ENCODE measurements at regions not wholly inside any gene's neighbourhood (a gene's known extent, or its start where the extent isn't known, plus 50 kb on each side); places are given as distances from the start of the nearest gene placed in this dataset.

- Histone ChIP-seq H3F3A (replicated peaks; ENCODE audit: insufficient read depth) (peaks cover 9% of the 10 kb centered on the region), H3K9me3 (no peaks in the 10 kb centered on the region), H3K4me1 (ENCODE audit: control insufficient read depth in 1 of 2, insufficient read depth in 2 of 2, low read depth in 1 of 2, low read length in 1 of 2) (peaks cover 6 to 12% of the 10 kb centered on the region in 2 experiments), H2AFZ (ENCODE audit: low read depth) (no peak overlapping the region), H3K79me2 (ENCODE audit: insufficient read depth) (no peaks in the 10 kb centered on the region), H3K4me3 (ENCODE audit: low read depth in 2 of 2, low read length in 1 of 2) (no peak overlapping the region), H3K9ac (no peak overlapping the region), H3K27ac (ENCODE audit: low read depth in 2 of 2, low read length in 1 of 2) (no peak overlapping the region), H4K20me1 (ENCODE audit: insufficient read depth) (no peaks in the 10 kb centered on the region), H3K9me2 (no peaks in the 10 kb centered on the region), H3K4me2 (no peak overlapping the region), H3K36me3 (replicated peaks in 1 of 2; ENCODE audit: control insufficient read depth in 1 of 2, insufficient read depth in 2 of 2, low read length in 1 of 2) (no peaks in the 10 kb centered on the region), H3K27me3 (ENCODE audit: insufficient read depth) (no peaks in the 10 kb centered on the region)
- CTCF ChIA-PET, result interaction anchor here (0.6 to 1.3 kb wide), 4 partner anchors 11 to 152 kb away, joined by 3 to 5 read pairs (median 4); no protein-coding TSS in a partner anchor
- POLR2A ChIA-PET, result interaction anchor here (0.6 kb wide), 1 partner anchor 381 kb away, joined by 3 read pairs; no protein-coding TSS in a partner anchor
- DNase-seq, result no peak
- 86% methylated on average over 1 of the region's 1 CpG for WGBS (ENCODE audit: low lambda C conversion rate)
- TF ChIP-seq EP300 (IDR thresholded peaks at IDR 0.05; ENCODE audit: borderline replicate concordance in 1 of 2, low read depth in 1 of 2, low read length in 1 of 2) (peak in 1 of 2 experiments; percentile 37; a peak in 1 of 4 replicates), JUND (IDR thresholded peaks at IDR 0.05) (no peak)
Measured at GRCh38 chr12:75848961-75849360, 182.6 kb downstream of the PHLDA1 start.

- H3K36me3 ChIP-seq (replicated peaks in 1 of 2; ENCODE audit: control insufficient read depth in 1 of 2, insufficient read depth in 2 of 2, low read length in 1 of 2), result no peaks in the 10 kb centered on the region
- peaks cover 3 to 10% of the 10 kb centered on the region in 2 experiments for H3K4me1 ChIP-seq (ENCODE audit: control insufficient read depth in 1 of 2, insufficient read depth in 2 of 2, low read depth in 1 of 2, low read length in 1 of 2)
- ChIA-PET CTCF (interaction anchor here (0.6 to 1.3 kb wide), 5 partner anchors 11 to 152 kb away, joined by 3 to 5 read pairs (median 4); no protein-coding TSS in a partner anchor), POLR2A (interaction anchor here (0.6 kb wide), 1 partner anchor 380 kb away, joined by 3 read pairs; no protein-coding TSS in a partner anchor)
- DNase-seq, result no peak
- no peaks in the 10 kb centered on the region for H3K9me2 ChIP-seq
- TF ChIP-seq REST (IDR thresholded peaks at IDR 0.05; ENCODE audit: low read depth, low read length), result no peak
- no peak for TF ChIP-seq MXI1 (IDR thresholded peaks at IDR 0.05; ENCODE audit: low read depth, low read length)
- no peak for TF ChIP-seq EP300 (IDR thresholded peaks at IDR 0.05; ENCODE audit: borderline replicate concordance in 1 of 2, low read depth in 1 of 2, low read length in 1 of 2)
- no peak for TF ChIP-seq MEF2A (IDR thresholded peaks at IDR 0.05; ENCODE audit: borderline replicate concordance, low read depth)
- TF ChIP-seq TAF1 (IDR thresholded peaks at IDR 0.05; ENCODE audit: borderline replicate concordance, low read depth, low read length), result no peak
- H4K20me1 ChIP-seq (ENCODE audit: insufficient read depth), result no peaks in the 10 kb centered on the region
- H3F3A ChIP-seq (replicated peaks; ENCODE audit: insufficient read depth), result peaks cover 9% of the 10 kb centered on the region
- H3K4me2 ChIP-seq, result no peak overlapping the region
- no peak overlapping the region for H3K27ac ChIP-seq (ENCODE audit: low read depth in 2 of 2, low read length in 1 of 2)
- H3K4me3 ChIP-seq (ENCODE audit: low read depth in 2 of 2, low read length in 1 of 2), result no peak overlapping the region
- H3K27me3 ChIP-seq (ENCODE audit: insufficient read depth), result no peaks in the 10 kb centered on the region
- WGBS (ENCODE audit: low lambda C conversion rate), result 89% methylated on average over 7 of the region's 7 CpGs
- H3K79me2 ChIP-seq (ENCODE audit: insufficient read depth), result no peaks in the 10 kb centered on the region
- H3K9ac ChIP-seq, result no peak overlapping the region
- H2AFZ ChIP-seq (ENCODE audit: low read depth), result no peak overlapping the region
- no peaks in the 10 kb centered on the region for H3K9me3 ChIP-seq
Measured at GRCh38 chr12:75848431-75848925, 183.1 kb downstream of the PHLDA1 start.

- no peak overlapping the region for H3K9ac ChIP-seq
- 86% methylated on average over 1 of the region's 1 CpG for WGBS (ENCODE audit: low lambda C conversion rate)
- no peak for DNase-seq
- H3K4me2 ChIP-seq, result no peak overlapping the region
- no peaks in the 10 kb centered on the region for H3K9me3 ChIP-seq
- CTCF ChIA-PET, result no interaction called here
- peaks cover 0 to 7% of the 10 kb centered on the region in 2 experiments; a peak in 2 of 4 replicates for H3K4me1 ChIP-seq (ENCODE audit: control insufficient read depth in 1 of 2, insufficient read depth in 2 of 2, low read depth in 1 of 2, low read length in 1 of 2)
- POLR2A ChIA-PET, result no interaction called here
- no peaks in the 10 kb centered on the region for H3K79me2 ChIP-seq (ENCODE audit: insufficient read depth)
- no peaks in the 10 kb centered on the region for H4K20me1 ChIP-seq (ENCODE audit: insufficient read depth)
- H2AFZ ChIP-seq (ENCODE audit: low read depth), result no peak overlapping the region
- no peaks in the 10 kb centered on the region for H3K27me3 ChIP-seq (ENCODE audit: insufficient read depth)
- H3K36me3 ChIP-seq (replicated peaks in 1 of 2; ENCODE audit: control insufficient read depth in 1 of 2, insufficient read depth in 2 of 2, low read length in 1 of 2), result no peaks in the 10 kb centered on the region
- peaks cover 4% of the 10 kb centered on the region for H3F3A ChIP-seq (replicated peaks; ENCODE audit: insufficient read depth)
- no peaks in the 10 kb centered on the region for H3K9me2 ChIP-seq
- no peak overlapping the region for H3K4me3 ChIP-seq (ENCODE audit: low read depth in 2 of 2, low read length in 1 of 2)
- no peak overlapping the region for H3K27ac ChIP-seq (ENCODE audit: low read depth in 2 of 2, low read length in 1 of 2)
- TF ChIP-seq SMC3 (IDR thresholded peaks at IDR 0.05; ENCODE audit: low read depth, low read length) (no peak), USF2 (IDR thresholded peaks at IDR 0.05; ENCODE audit: borderline replicate concordance, low read depth, low read length) (no peak), FOXM1 (IDR thresholded peaks at IDR 0.05; ENCODE audit: low read depth) (no peak), RFX5 (IDR thresholded peaks at IDR 0.05; ENCODE audit: low read length) (no peak), EP300 (IDR thresholded peaks at IDR 0.05; ENCODE audit: borderline replicate concordance in 1 of 2, low read depth in 1 of 2, low read length in 1 of 2) (no peak), REST (IDR thresholded peaks at IDR 0.05; ENCODE audit: low read depth, low read length) (no peak), EZH2phosphoT487 (IDR thresholded peaks at IDR 0.05; ENCODE audit: borderline replicate concordance, low read depth) (no peak), CHD2 (IDR thresholded peaks at IDR 0.05; ENCODE audit: low read length, partially characterized antibody) (no peak)
Measured at GRCh38 chr12:75846102-75846501, 185.5 kb downstream of the PHLDA1 start.
